HG03460 (cell line): ENCODE measurements at regions not wholly inside any gene's neighbourhood (a gene's known extent, or its start where the extent isn't known, plus 50 kb on each side); places are given as distances from the start of the nearest gene placed in this dataset.

Experiments used
- ATAC-seq: cut with Tn5 transposase; IDR thresholded peaks from one replicate; pipeline ENCODE4 v1.9.1; 2021; ENCODE audit not compliant: unreplicated experiment

GRCh38 chr2:136582628-136583205, 182.6 kb upstream of the THSD7B start:
- ATAC-seq: no peak

GRCh38 chr2:136572335-136572734, 193.0 kb upstream of the THSD7B start:
- no peak for ATAC-seq

- no peak for ATAC-seq
These were observed 208.1 kb upstream of the THSD7B start for GRCh38 chr2:136557203-136557602.

- ATAC-seq: no peak
These were observed 215.2 kb upstream of the THSD7B start for GRCh38 chr2:136550181-136550580.

GRCh38 chr2:136539355-136539754, 226.0 kb upstream of the THSD7B start:
- no peak for ATAC-seq

GRCh38 chr2:136538489-136538888, 226.9 kb upstream of the THSD7B start:
- no peak for ATAC-seq

GRCh38 chr2:136534811-136535210, 230.5 kb upstream of the THSD7B start:
- no peak for ATAC-seq

- ATAC-seq: no peak
These were observed 233.2 kb upstream of the THSD7B start for GRCh38 chr2:136532171-136532570.

- no peak for ATAC-seq
These were observed 233.6 kb upstream of the THSD7B start for GRCh38 chr2:136531731-136532130.

GRCh38 chr2:136530146-136530545, 235.2 kb upstream of the THSD7B start:
- no peak for ATAC-seq

GRCh38 chr2:136527560-136527959, 237.8 kb upstream of the THSD7B start:
- ATAC-seq: no peak

GRCh38 chr2:136522724-136523123, 242.6 kb upstream of the THSD7B start:
- ATAC-seq: no peak

GRCh38 chr2:136517716-136518115, 247.6 kb upstream of the THSD7B start:
- no peak for ATAC-seq

GRCh38 chr2:136510244-136510643, 255.1 kb upstream of the THSD7B start:
- no peak for ATAC-seq

- ATAC-seq: no peak
These were observed 259.9 kb upstream of the THSD7B start for GRCh38 chr2:136505462-136505861.

- no peak for ATAC-seq
These were observed 262.7 kb upstream of the THSD7B start for GRCh38 chr2:136502660-136503059.

GRCh38 chr2:136497709-136498108, 267.6 kb upstream of the THSD7B start:
- ATAC-seq: no peak

- ATAC-seq: no peak
These were observed 268.4 kb upstream of the THSD7B start for GRCh38 chr2:136496966-136497365.

- no peak for ATAC-seq
These were observed 269.7 kb upstream of the THSD7B start for GRCh38 chr2:136495636-136496035.

- ATAC-seq: no peak
These were observed 272.4 kb upstream of the THSD7B start for GRCh38 chr2:136492901-136493300.

- no peak for ATAC-seq
These were observed 275.2 kb upstream of the THSD7B start for GRCh38 chr2:136490100-136490499.

GRCh38 chr2:136487421-136487820, 277.9 kb upstream of the THSD7B start:
- no peak for ATAC-seq

- no peak for ATAC-seq
These were observed 279.2 kb upstream of the THSD7B start for GRCh38 chr2:136486115-136486514.

- no peak for ATAC-seq
These were observed 282.4 kb upstream of the THSD7B start for GRCh38 chr2:136482966-136483365.
